HCT116 (cell line): ENCODE measurements at regions not wholly inside any gene's neighbourhood (a gene's known extent, or its start where the extent isn't known, plus 50 kb on each side); places are given as distances from the start of the nearest gene placed in this dataset.

Experiments
- ATAC-seq: fragments of 200-7000 bp; cut with Tn5 transposase; 2 replicates; pipeline ENCODE4 v1.9.1; 2020; ENCODE audit warnings: mild to moderate bottlenecking, moderate library complexity
- BruUV-seq: library from RNA; stranded (reverse); fragments of 400-500 nt; replicated peaks from 2 replicates; lab custom pipeline; 2021; lab: Mats Ljungman, UMichigan
- CTCF ChIA-PET: fragments of 300-600 bp; sonication (Branson Sonifier 250); formaldehyde crosslinking; loops from one replicate; lab custom pipeline; 2021; ENCODE audit warnings: antibody characterized with exemption; lab: Charles Lee
- POLR2A ChIA-PET: fragments of 300-600, 350-600 bp; sonication (Branson Sonifier 250); formaldehyde crosslinking; loops from one replicate; lab custom pipeline; 2021; ENCODE audit warnings: antibody characterized with exemption; lab: Charles Lee
- RAD21 ChIA-PET, 2 experiments: fragments of 300-600 bp; sonication (Branson Sonifier 250); formaldehyde crosslinking; loops; one replicate each; lab custom pipeline; 2023; ENCODE audit warnings: low total read pairs in 2 of 2; ENCODE audit not compliant: uncharacterized antibody in 2 of 2, unreplicated experiment in 2 of 2, low non-redundant PET in 1 of 2; lab: Charles Lee
- DNase-seq: peaks from one replicate; pipeline ENCODE4 v3.0.0-alpha.2; 2010; ENCODE audit warnings: low read depth, low spot score
- H2AFZ ChIP-seq: fragments of 200-600 bp; shearing (Covaris generic), sonication (generic); 2 replicates; pipeline ENCODE4 v1.6.1; 2017; ENCODE audit warnings: low read depth, mixed run types, mixed read lengths, antibody characterized with exemption, low read length; ENCODE audit not compliant: poor library complexity, severe bottlenecking
- H3K27ac ChIP-seq: 2 replicates; pipeline ENCODE4 v1.5.1; 2012; ENCODE audit warnings: low read depth, low read length
- H3K27me3 ChIP-seq: fragments of 200-600 bp; sonication (generic); 2 replicates; pipeline ENCODE4 v1.6.1; 2016; ENCODE audit warnings: mixed run types, low read length, mixed read lengths; ENCODE audit not compliant: insufficient read depth
- H3K36me3 ChIP-seq, 2 experiments: fragments of 200-500 bp in 1 of 2; fragments of 200-600 bp in 1 of 2; sonication (Bioruptor generic) in 1 of 2; sonication (generic) in 1 of 2; 2 replicates each; pipeline versions ENCODE4 v1.5.1 to v1.6.1; 2014 to 2016; ENCODE audit warnings: low read length in 2 of 2, inconsistent platforms in 1 of 2, mixed read lengths in 1 of 2, mixed run types in 1 of 2; ENCODE audit not compliant: insufficient read depth in 2 of 2, control insufficient read depth in 1 of 2
- H3K4me1 ChIP-seq, 2 experiments: fragments of 200-600 bp in 1 of 2; sonication (generic) in 1 of 2; 2 replicates each; pipeline versions ENCODE4 v1.5.1 to v1.6.1; 2012 to 2017; ENCODE audit warnings: low read length in 2 of 2, inconsistent platforms in 1 of 2, mild to moderate bottlenecking in 1 of 2, mixed read lengths in 1 of 2, mixed run types in 1 of 2, moderate library complexity in 1 of 2; ENCODE audit not compliant: insufficient read depth in 2 of 2, control insufficient read depth in 1 of 2
- H3K4me2 ChIP-seq: fragments of 200-600 bp; sonication (generic); 2 replicates; pipeline ENCODE4 v1.6.1; 2017; ENCODE audit warnings: mixed run types, low read length, mixed read lengths
- H3K4me3 ChIP-seq, 2 experiments: fragments of 200-600 bp in 1 of 2; sonication (generic) in 1 of 2; replicated peaks in 1 of 2; 2 replicates each; pipeline ENCODE4 v1.5.1; 2011 to 2016; ENCODE audit warnings: low read length in 2 of 2, control low read depth in 1 of 2, low read depth in 1 of 2, mild to moderate bottlenecking in 1 of 2, mixed read lengths in 1 of 2, mixed run types in 1 of 2
- H3K79me2 ChIP-seq: fragments of 200-600 bp; sonication (generic); 2 replicates; pipeline ENCODE4 v1.6.1; 2017; ENCODE audit warnings: mild to moderate bottlenecking, mixed run types, low read length, moderate library complexity, mixed read lengths; ENCODE audit not compliant: insufficient read depth
- H3K9ac ChIP-seq: fragments of 200-600 bp; sonication (generic); 2 replicates; pipeline ENCODE4 v1.6.1; 2016; ENCODE audit warnings: low read length, mixed read lengths
- H3K9me2 ChIP-seq: fragments of 200-600 bp; sonication (generic), shearing (Covaris generic); 2 replicates; pipeline ENCODE4 v1.6.1; 2017; ENCODE audit warnings: mixed run types, mild to moderate bottlenecking, moderate library complexity; ENCODE audit not compliant: insufficient read depth
- H3K9me3 ChIP-seq, 2 experiments: fragments of 200-500 bp in 1 of 2; fragments of 200-600 bp in 1 of 2; sonication (Bioruptor generic) in 1 of 2; sonication (generic) in 1 of 2; 2 replicates each; pipeline ENCODE4 v1.6.1; 2014 to 2017; ENCODE audit warnings: low read length in 2 of 2, mixed read lengths in 2 of 2, inconsistent platforms in 1 of 2, low read depth in 1 of 2, mild to moderate bottlenecking in 1 of 2, mixed run types in 1 of 2, moderate library complexity in 1 of 2; ENCODE audit not compliant: control insufficient read depth in 1 of 2, insufficient read depth in 1 of 2
- H4K20me1 ChIP-seq: fragments of 200-600 bp; sonication (generic), shearing (Covaris generic); 2 replicates; pipeline ENCODE4 v1.6.1; 2017; ENCODE audit warnings: mixed run types, mild to moderate bottlenecking, moderate library complexity; ENCODE audit not compliant: insufficient read depth
- CEBPB ChIP-seq: IDR thresholded peaks from 2 replicates; pipeline ENCODE4 v1.6.1; 2012; ENCODE audit warnings: low read depth
- EGR1 ChIP-seq: IDR thresholded peaks from 2 replicates; pipeline ENCODE4 v1.6.1; 2012; ENCODE audit warnings: low read depth
- EZH2 ChIP-seq: fragments of 200-600 bp; sonication (generic); IDR thresholded peaks from 2 replicates; pipeline ENCODE4 v1.6.1; 2017; ENCODE audit warnings: antibody characterized with exemption, mixed run types
- FOSL1 ChIP-seq: IDR thresholded peaks from 2 replicates; pipeline ENCODE4 v1.6.1; 2012; ENCODE audit warnings: low read depth
- JUND ChIP-seq: IDR thresholded peaks from 2 replicates; pipeline ENCODE4 v1.6.1; 2012
- POLR2AphosphoS5 ChIP-seq: IDR thresholded peaks from 2 replicates; pipeline ENCODE4 v1.6.1; 2011; ENCODE audit warnings: mild to moderate bottlenecking, low read depth, low read length, moderate library complexity
- SIN3A ChIP-seq: IDR thresholded peaks from 2 replicates; pipeline ENCODE4 v1.6.1; 2012; ENCODE audit warnings: low read depth
- SP1 ChIP-seq: IDR thresholded peaks from 2 replicates; pipeline ENCODE4 v1.6.1; 2012; ENCODE audit warnings: low read depth
- SRF ChIP-seq: IDR thresholded peaks from 2 replicates; pipeline ENCODE4 v1.6.1; 2012; ENCODE audit warnings: low read depth
- TCF7L2 ChIP-seq: IDR thresholded peaks from 2 replicates; pipeline ENCODE4 v1.7.0; 2011; ENCODE audit warnings: borderline replicate concordance, inconsistent platforms; ENCODE audit not compliant: insufficient read depth, insufficient read length; ENCODE audit errors: extremely low read depth
- YY1 ChIP-seq: IDR thresholded peaks from 2 replicates; pipeline ENCODE4 v1.6.1; 2011; ENCODE audit warnings: low read length, low read depth, moderate library complexity, mild to moderate bottlenecking; ENCODE audit not compliant: insufficient replicate concordance; ENCODE audit errors: extremely low read depth
- ZFX ChIP-seq: fragments of 450-650 bp; IDR thresholded peaks from 2 replicates; pipeline ENCODE4 v1.6.1; 2017
- intact Hi-C: fragments of 100-400 bp; cut with micrococcal nuclease; formaldehyde crosslinking; loops from 2 replicates; pipeline ENCODE4 v1.10.0; 2022
- TF ChIP-seq, protein P1 (sequence below): IDR thresholded peaks from 2 replicates; pipeline ENCODE4 v1.6.1; 2012; ENCODE audit warnings: low read depth
- TF ChIP-seq, protein P2 (sequence below): IDR thresholded peaks from 2 replicates; pipeline ENCODE4 v1.6.1; 2012
- TF ChIP-seq, protein P3 (sequence below): IDR thresholded peaks from 2 replicates; pipeline ENCODE4 v1.6.1; 2011; ENCODE audit warnings: mild to moderate bottlenecking, low read length, moderate library complexity; ENCODE audit not compliant: insufficient replicate concordance; ENCODE audit errors: extremely low read depth
- TF ChIP-seq, protein P4 (sequence below): IDR thresholded peaks from 2 replicates; pipeline ENCODE4 v1.6.1; 2012
- TF ChIP-seq, protein P5 (sequence below), 3 experiments: fragments of 200-600 bp in 1 of 3; sonication (generic) in 1 of 3; IDR thresholded peaks in 2 of 3; conservative IDR thresholded peaks in 1 of 3; 2 replicates each; pipeline ENCODE4 v1.5.1; 2012 to 2017; ENCODE audit warnings: low read depth in 2 of 3, low read length in 2 of 3, antibody characterized with exemption in 1 of 3, borderline replicate concordance in 1 of 3, control low read depth in 1 of 3, mild to moderate bottlenecking in 1 of 3, mixed read lengths in 1 of 3, mixed run types in 1 of 3, moderate library complexity in 1 of 3; ENCODE audit not compliant: insufficient read depth in 1 of 3

DNA sequence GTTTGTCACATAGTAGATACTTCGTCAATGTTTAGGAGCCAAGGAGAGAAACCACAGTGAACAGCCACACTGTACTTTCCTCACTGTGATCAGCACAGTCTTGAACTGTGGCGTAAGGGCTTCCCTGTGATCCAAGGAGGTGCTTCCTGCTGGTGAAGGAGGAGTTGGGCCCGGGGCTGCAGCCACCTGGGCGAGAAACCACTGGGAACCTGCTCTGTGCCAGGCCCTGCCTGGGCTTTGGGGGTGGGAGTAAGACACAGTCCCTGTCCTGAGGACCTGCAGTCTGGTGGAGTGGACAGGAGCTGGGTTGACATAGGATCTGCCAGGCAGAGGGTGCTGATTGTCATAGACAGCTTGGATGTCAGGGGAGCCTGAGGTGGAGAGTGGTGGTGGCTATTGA lies 60.5 kb upstream of the MRPS22 start (continued):
- TF ChIP-seq, protein P1, sequence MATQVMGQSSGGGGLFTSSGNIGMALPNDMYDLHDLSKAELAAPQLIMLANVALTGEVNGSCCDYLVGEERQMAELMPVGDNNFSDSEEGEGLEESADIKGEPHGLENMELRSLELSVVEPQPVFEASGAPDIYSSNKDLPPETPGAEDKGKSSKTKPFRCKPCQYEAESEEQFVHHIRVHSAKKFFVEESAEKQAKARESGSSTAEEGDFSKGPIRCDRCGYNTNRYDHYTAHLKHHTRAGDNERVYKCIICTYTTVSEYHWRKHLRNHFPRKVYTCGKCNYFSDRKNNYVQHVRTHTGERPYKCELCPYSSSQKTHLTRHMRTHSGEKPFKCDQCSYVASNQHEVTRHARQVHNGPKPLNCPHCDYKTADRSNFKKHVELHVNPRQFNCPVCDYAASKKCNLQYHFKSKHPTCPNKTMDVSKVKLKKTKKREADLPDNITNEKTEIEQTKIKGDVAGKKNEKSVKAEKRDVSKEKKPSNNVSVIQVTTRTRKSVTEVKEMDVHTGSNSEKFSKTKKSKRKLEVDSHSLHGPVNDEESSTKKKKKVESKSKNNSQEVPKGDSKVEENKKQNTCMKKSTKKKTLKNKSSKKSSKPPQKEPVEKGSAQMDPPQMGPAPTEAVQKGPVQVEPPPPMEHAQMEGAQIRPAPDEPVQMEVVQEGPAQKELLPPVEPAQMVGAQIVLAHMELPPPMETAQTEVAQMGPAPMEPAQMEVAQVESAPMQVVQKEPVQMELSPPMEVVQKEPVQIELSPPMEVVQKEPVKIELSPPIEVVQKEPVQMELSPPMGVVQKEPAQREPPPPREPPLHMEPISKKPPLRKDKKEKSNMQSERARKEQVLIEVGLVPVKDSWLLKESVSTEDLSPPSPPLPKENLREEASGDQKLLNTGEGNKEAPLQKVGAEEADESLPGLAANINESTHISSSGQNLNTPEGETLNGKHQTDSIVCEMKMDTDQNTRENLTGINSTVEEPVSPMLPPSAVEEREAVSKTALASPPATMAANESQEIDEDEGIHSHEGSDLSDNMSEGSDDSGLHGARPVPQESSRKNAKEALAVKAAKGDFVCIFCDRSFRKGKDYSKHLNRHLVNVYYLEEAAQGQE, result no peak
- no peak for TF ChIP-seq SRF
- no peak for TF ChIP-seq YY1
- no peak for TF ChIP-seq FOSL1
- no peak for TF ChIP-seq ZFX
- no peak for TF ChIP-seq EGR1
- TF ChIP-seq, all 23 proteins: peak for 0

DNA sequence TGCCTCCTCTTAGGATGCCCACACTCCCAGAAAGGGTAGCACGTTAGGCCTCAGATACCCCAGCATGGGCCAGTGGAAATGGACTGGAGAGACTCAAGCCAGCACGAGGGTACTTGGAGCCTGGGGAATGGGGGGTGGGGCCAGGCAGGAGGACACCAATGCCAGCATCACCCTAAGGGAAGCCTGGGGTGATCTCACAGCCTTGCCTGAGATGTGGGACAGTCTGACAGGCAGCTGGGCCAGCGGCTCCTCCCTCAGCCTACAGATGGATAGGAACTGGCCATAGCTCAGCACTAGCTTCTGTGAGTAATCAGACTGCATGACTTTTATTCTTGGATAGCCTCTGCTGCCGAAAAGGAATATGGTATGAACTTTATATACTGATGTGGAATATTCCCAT lies 59.6 kb upstream of the MRPS22 start:
- DNase-seq, result no peak
- no peak overlapping the region for H2AFZ ChIP-seq
- H3K4me1 ChIP-seq, result peaks cover 6 to 48% of the 10 kb centered on the region in 2 experiments; a peak in 2 of 4 replicates
- no peaks in the 10 kb centered on the region for H3K9me2 ChIP-seq
- no peak overlapping the region for H3K9ac ChIP-seq
- ChIA-PET RAD21 (no interaction called here), CTCF (no interaction called here), POLR2A (no interaction called here)
- H3K27me3 ChIP-seq, result no peaks in the 10 kb centered on the region
- H3K27ac ChIP-seq, result no peak overlapping the region
- H3K4me3 ChIP-seq, result no peak overlapping the region
- ATAC-seq, result no peak
- TF ChIP-seq EZH2, result no peak
- TF ChIP-seq CEBPB, result no peak
- TF ChIP-seq POLR2AphosphoS5, result no peak
- no peak for TF ChIP-seq JUND
- TF ChIP-seq SIN3A, result no peak
- no peak for TF ChIP-seq YY1
- TF ChIP-seq, protein P2, sequence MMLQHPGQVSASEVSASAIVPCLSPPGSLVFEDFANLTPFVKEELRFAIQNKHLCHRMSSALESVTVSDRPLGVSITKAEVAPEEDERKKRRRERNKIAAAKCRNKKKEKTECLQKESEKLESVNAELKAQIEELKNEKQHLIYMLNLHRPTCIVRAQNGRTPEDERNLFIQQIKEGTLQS, result no peak
- no peak for TF ChIP-seq TCF7L2
- TF ChIP-seq, protein P3, sequence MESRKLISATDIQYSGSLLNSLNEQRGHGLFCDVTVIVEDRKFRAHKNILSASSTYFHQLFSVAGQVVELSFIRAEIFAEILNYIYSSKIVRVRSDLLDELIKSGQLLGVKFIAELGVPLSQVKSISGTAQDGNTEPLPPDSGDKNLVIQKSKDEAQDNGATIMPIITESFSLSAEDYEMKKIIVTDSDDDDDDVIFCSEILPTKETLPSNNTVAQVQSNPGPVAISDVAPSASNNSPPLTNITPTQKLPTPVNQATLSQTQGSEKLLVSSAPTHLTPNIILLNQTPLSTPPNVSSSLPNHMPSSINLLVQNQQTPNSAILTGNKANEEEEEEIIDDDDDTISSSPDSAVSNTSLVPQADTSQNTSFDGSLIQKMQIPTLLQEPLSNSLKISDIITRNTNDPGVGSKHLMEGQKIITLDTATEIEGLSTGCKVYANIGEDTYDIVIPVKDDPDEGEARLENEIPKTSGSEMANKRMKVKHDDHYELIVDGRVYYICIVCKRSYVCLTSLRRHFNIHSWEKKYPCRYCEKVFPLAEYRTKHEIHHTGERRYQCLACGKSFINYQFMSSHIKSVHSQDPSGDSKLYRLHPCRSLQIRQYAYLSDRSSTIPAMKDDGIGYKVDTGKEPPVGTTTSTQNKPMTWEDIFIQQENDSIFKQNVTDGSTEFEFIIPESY, result no peak
- no peak for TF ChIP-seq SP1
- TF ChIP-seq, protein P4, sequence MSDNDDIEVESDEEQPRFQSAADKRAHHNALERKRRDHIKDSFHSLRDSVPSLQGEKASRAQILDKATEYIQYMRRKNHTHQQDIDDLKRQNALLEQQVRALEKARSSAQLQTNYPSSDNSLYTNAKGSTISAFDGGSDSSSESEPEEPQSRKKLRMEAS, result no peak
- TF ChIP-seq, protein P5, sequence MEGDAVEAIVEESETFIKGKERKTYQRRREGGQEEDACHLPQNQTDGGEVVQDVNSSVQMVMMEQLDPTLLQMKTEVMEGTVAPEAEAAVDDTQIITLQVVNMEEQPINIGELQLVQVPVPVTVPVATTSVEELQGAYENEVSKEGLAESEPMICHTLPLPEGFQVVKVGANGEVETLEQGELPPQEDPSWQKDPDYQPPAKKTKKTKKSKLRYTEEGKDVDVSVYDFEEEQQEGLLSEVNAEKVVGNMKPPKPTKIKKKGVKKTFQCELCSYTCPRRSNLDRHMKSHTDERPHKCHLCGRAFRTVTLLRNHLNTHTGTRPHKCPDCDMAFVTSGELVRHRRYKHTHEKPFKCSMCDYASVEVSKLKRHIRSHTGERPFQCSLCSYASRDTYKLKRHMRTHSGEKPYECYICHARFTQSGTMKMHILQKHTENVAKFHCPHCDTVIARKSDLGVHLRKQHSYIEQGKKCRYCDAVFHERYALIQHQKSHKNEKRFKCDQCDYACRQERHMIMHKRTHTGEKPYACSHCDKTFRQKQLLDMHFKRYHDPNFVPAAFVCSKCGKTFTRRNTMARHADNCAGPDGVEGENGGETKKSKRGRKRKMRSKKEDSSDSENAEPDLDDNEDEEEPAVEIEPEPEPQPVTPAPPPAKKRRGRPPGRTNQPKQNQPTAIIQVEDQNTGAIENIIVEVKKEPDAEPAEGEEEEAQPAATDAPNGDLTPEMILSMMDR (IDR thresholded peaks at IDR 0.05 in 2 of 3, conservative IDR thresholded peaks at IDR 0.05 in 1 of 3; ENCODE audit: borderline replicate concordance in 1 of 3, insufficient read depth in 1 of 3, low read depth in 2 of 3, low read length in 2 of 3), result no peak
- no TSS peak for BruUV-seq
- no peaks in the 10 kb centered on the region for H4K20me1 ChIP-seq
- H3K79me2 ChIP-seq, result no peaks in the 10 kb centered on the region
- no peak overlapping the region for H3K4me2 ChIP-seq
- H3K9me3 ChIP-seq, result no peaks in the 10 kb centered on the region
- intact Hi-C loops, result no loop called here
- no peaks in the 10 kb centered on the region for H3K36me3 ChIP-seq
